Skeletal muscle tissue (tissue), 3 donors: ENCODE measurements at regions not wholly inside any gene's neighbourhood (a gene's known extent, or its start where the extent isn't known, plus 50 kb on each side); places are given as distances from the start of the nearest gene placed in this dataset.
"Not testable (repeated sequence)": the region's sequence is repeated elsewhere in the genome, so short reads cannot be mapped to it uniquely, and the experiment has no call there.

ENCODE experiments used
- H3K27ac ChIP-seq: one replicate; pipeline ENCODE4 v1.7.0; 2013; ENCODE audit warnings: mild to moderate bottlenecking, low read depth, low read length, inconsistent platforms
- H3K27me3 ChIP-seq, 3 donors: one replicate each; pipeline ENCODE4 v1.7.0; 2013; ENCODE audit warnings: low read length in 3 of 3; ENCODE audit not compliant: control insufficient read depth in 3 of 3, insufficient read depth in 3 of 3
- H3K36me3 ChIP-seq, 3 donors: one replicate each; pipeline ENCODE4 v1.7.0; 2013; ENCODE audit warnings: low read length in 3 of 3; ENCODE audit not compliant: control insufficient read depth in 3 of 3, insufficient read depth in 3 of 3
- H3K4me1 ChIP-seq, 3 donors: one replicate each; pipeline ENCODE4 v1.7.0; 2013; ENCODE audit warnings: low read length in 3 of 3, mild to moderate bottlenecking in 3 of 3; ENCODE audit not compliant: control insufficient read depth in 3 of 3, insufficient read depth in 3 of 3
- H3K4me3 ChIP-seq, 3 donors: one replicate each; pipeline ENCODE4 v1.7.0; 2013; ENCODE audit warnings: low read length in 3 of 3
- H3K9ac ChIP-seq, 3 donors: one replicate each; pipeline ENCODE4 v1.7.0; 2013; ENCODE audit warnings: low read length in 3 of 3, mild to moderate bottlenecking in 3 of 3, moderate library complexity in 2 of 3, low read depth in 1 of 3
- H3K9me3 ChIP-seq, 3 donors: one replicate each; pipeline ENCODE4 v1.7.0; 2013; ENCODE audit warnings: low read length in 3 of 3; ENCODE audit not compliant: control insufficient read depth in 3 of 3
- donor health status: Osteomylitis.

GRCh38 chr1:29999595-29999994 is 723.8 kb downstream of the MATN1 start:
- Histone ChIP-seq H3K27me3 (peaks cover 0 to 5% (median 4%) of the 10 kb centered on the region in 3 donors), H3K36me3 (no peaks in the 10 kb centered on the region), H3K9me3 (no peaks in the 10 kb centered on the region), H3K27ac (no peak overlapping the region), H3K4me3 (no peak overlapping the region), H3K9ac (no peak overlapping the region), H3K4me1 (no peaks in the 10 kb centered on the region)

- no peak overlapping the region for H3K9ac ChIP-seq
- no peaks in the 10 kb centered on the region for H3K9me3 ChIP-seq
- H3K27ac ChIP-seq: no peak overlapping the region
- H3K36me3 ChIP-seq: no peaks in the 10 kb centered on the region
- H3K4me3 ChIP-seq: no peak overlapping the region
- H3K27me3 ChIP-seq: peaks cover 0 to 5% (median 4%) of the 10 kb centered on the region in 3 donors
- H3K4me1 ChIP-seq: no peaks in the 10 kb centered on the region
These were observed 724.7 kb downstream of the MATN1 start for GRCh38 chr1:29998686-29999085.

GRCh38 chr1:29997818-29998217 is 725.6 kb downstream of the MATN1 start:
- H3K27ac ChIP-seq, H3K9me3 ChIP-seq, H3K27me3 ChIP-seq, H3K9ac ChIP-seq, H3K4me3 ChIP-seq, H3K36me3 ChIP-seq, H3K4me1 ChIP-seq: not testable (repeated sequence)

GRCh38 chr1:29993950-29994349 is 729.4 kb downstream of the MATN1 start:
- Histone ChIP-seq H3K36me3 (no peaks in the 10 kb centered on the region), H3K4me1 (no peaks in the 10 kb centered on the region), H3K9me3 (peaks cover 3% of the 10 kb centered on the region in 3 donors), H3K9ac (no peak overlapping the region), H3K27ac (no peak overlapping the region), H3K27me3 (peaks cover 4 to 5% (median 4%) of the 10 kb centered on the region in 3 donors), H3K4me3 (no peak overlapping the region)

GRCh38 chr1:29991815-29992214 is 731.6 kb downstream of the MATN1 start:
- Histone ChIP-seq H3K4me3 (no peak overlapping the region), H3K4me1 (no peaks in the 10 kb centered on the region), H3K27ac (no peak overlapping the region), H3K36me3 (no peaks in the 10 kb centered on the region), H3K27me3 (peaks cover 0 to 5% (median 4%) of the 10 kb centered on the region in 3 donors), H3K9me3 (peaks cover 3% of the 10 kb centered on the region in 3 donors), H3K9ac (no peak overlapping the region)

- Histone ChIP-seq H3K9me3 (peaks cover 3% of the 10 kb centered on the region in 3 donors), H3K9ac (no peak overlapping the region), H3K27ac (no peak overlapping the region), H3K27me3 (peaks cover 0 to 5% (median 4%) of the 10 kb centered on the region in 3 donors), H3K36me3 (no peaks in the 10 kb centered on the region), H3K4me1 (no peaks in the 10 kb centered on the region), H3K4me3 (no peak overlapping the region)
These were observed 732.4 kb downstream of the MATN1 start for GRCh38 chr1:29991025-29991424.

- H3K4me3 ChIP-seq: no peak overlapping the region
- no peak overlapping the region for H3K9ac ChIP-seq
- no peak overlapping the region for H3K27ac ChIP-seq
- H3K4me1 ChIP-seq: no peaks in the 10 kb centered on the region
- peaks cover 3% of the 10 kb centered on the region in 3 donors for H3K9me3 ChIP-seq
- H3K27me3 ChIP-seq: peaks cover 0 to 5% (median 4%) of the 10 kb centered on the region in 3 donors
- H3K36me3 ChIP-seq: no peaks in the 10 kb centered on the region
These were observed 733.1 kb downstream of the MATN1 start for GRCh38 chr1:29990304-29990703.

GRCh38 chr1:29986986-29987385 is 736.4 kb downstream of the MATN1 start:
- peaks cover 0 to 6% (median 2%) of the 10 kb centered on the region in 3 donors for H3K27me3 ChIP-seq
- H3K9ac ChIP-seq: no peak overlapping the region
- H3K4me1 ChIP-seq: peaks cover 0 to 11% (median 2%) of the 10 kb centered on the region in 3 donors
- H3K4me3 ChIP-seq: no peak overlapping the region
- H3K36me3 ChIP-seq: no peaks in the 10 kb centered on the region
- H3K9me3 ChIP-seq: no peaks in the 10 kb centered on the region
- H3K27ac ChIP-seq: no peak overlapping the region

- Histone ChIP-seq H3K4me1 (peaks cover 0 to 11% (median 2%) of the 10 kb centered on the region in 3 donors), H3K4me3 (no peak overlapping the region), H3K27ac (peak overlapping the region; percentile 29), H3K36me3 (no peaks in the 10 kb centered on the region), H3K27me3 (peaks cover 0 to 11% (median 8%) of the 10 kb centered on the region in 3 donors), H3K9me3 (no peaks in the 10 kb centered on the region), H3K9ac (no peak overlapping the region)
These were observed 737.8 kb downstream of the MATN1 start for GRCh38 chr1:29985606-29985945.

- H3K27me3 ChIP-seq: peaks cover 0 to 11% (median 8%) of the 10 kb centered on the region in 3 donors
- no peaks in the 10 kb centered on the region for H3K9me3 ChIP-seq
- H3K4me1 ChIP-seq: peaks cover 0 to 11% (median 2%) of the 10 kb centered on the region in 3 donors
- H3K9ac ChIP-seq: no peak overlapping the region
- no peaks in the 10 kb centered on the region for H3K36me3 ChIP-seq
- H3K4me3 ChIP-seq: no peak overlapping the region
- peak overlapping the region; percentile 59 for H3K27ac ChIP-seq
These were observed 738.4 kb downstream of the MATN1 start for GRCh38 chr1:29984862-29985605.
